ENCODE measurements at regions not wholly inside any gene's neighbourhood (a gene's known extent, or its start where the extent isn't known, plus 50 kb on each side); places are given as distances from the start of the nearest gene placed in this dataset.

DNA sequence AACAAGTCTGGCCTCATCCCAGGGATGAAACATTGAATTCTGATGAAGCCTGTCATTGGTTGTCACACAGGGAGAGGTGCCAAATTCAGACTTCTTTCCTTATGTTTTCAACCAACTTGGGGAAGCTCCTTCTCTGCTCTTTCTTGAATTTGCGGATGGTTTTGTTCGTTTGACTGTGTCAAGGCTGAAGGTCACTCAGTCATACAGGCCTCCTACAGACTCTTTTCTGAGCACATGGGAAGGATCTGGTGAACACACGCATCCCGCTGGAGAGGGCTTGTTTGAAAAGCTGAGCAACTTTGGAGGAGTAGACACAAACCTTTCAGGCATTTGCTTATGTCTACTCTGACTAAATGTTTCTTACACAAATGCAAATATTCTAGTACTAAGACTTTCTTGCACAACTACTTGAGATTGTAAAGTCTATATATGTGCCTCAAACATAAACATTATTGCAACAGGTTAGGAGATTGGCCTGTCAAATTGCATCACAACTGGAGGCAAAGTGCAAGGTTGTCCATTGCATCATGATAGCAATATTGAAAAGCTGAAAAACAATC lies 151.5 kb upstream of the NR3C1 start:
- Histone ChIP-seq H3K36me3 (replicated peaks in 1 of 2; ENCODE audit: control insufficient read depth in 1 of 2, insufficient read depth in 2 of 2, low read length in 2 of 2) (no peaks in the 10 kb centered on the region), H3K79me2 (ENCODE audit: insufficient read depth, low read length) (no peaks in the 10 kb centered on the region), H3K9ac (ENCODE audit: insufficient read depth, low read depth, low read length) (peak overlapping the region; percentile 14; the same call in 1 of the 2 replicates), H3K4me2 (ENCODE audit: low read depth, low read length) (peak overlapping the region; percentile 39), H2AFZ (ENCODE audit: low read length) (no peak overlapping the region), H3K4me3 (replicated peaks in 1 of 3; ENCODE audit: insufficient read depth in 1 of 3, low read depth in 2 of 3, low read length in 3 of 3) (peak overlapping the region in 1 of 3 experiments; percentile 0; a peak in 1 of 6 replicates), H3K27me3 (ENCODE audit: control insufficient read depth in 1 of 2, insufficient read depth in 2 of 2, low read length in 2 of 2) (no peaks in the 10 kb centered on the region), H3K9me3 (ENCODE audit: low read length) (no peaks in the 10 kb centered on the region), H3K4me1 (ENCODE audit: insufficient read depth, low read length) (peaks cover 72% of the 10 kb centered on the region), H4K20me1 (ENCODE audit: insufficient read depth, low read length) (no peaks in the 10 kb centered on the region), H3K27ac (ENCODE audit: extremely low read length, insufficient read depth, low read length) (peak overlapping the region; percentile 78)
- ChIA-PET POLR2A (interaction anchor here (1.0 to 2.2 kb wide), 8 partner anchors 8 to 51 kb away, joined by 3 to 13 read pairs (median 6); no protein-coding TSS in a partner anchor), CTCF (ENCODE audit: low intra/inter-chr PET ratio, low total read pairs) (interaction anchor here (1.0 kb wide), 1 partner anchor 40 kb away, joined by 3 read pairs; no protein-coding TSS in a partner anchor)
- DNase-seq (ENCODE audit: low spot score), result peak; percentile 93
- in situ Hi-C loops (cut with HindIII; ENCODE audit: extremely low pct_ligation_motif_present, low pct_unique_long_range_greater_than_20kb) (no loop called here), intact Hi-C loops (cut with micrococcal nuclease; ENCODE audit: unreplicated experiment) (loop anchor here (2.0 kb wide), 1 partner anchor 46 kb away; no protein-coding TSS in a partner anchor)
- peak; percentile 86 for FAIRE-seq
- ATAC-seq, result peak; percentile 94
- WGBS (ENCODE audit: low lambda C conversion rate), result 0% methylated on average over 4 of the region's 4 CpGs
- no TSS peak for BruUV-seq (replicated peaks)
- no peak for TF ChIP-seq ETS1 (CRISPR knock-in tag; IDR thresholded peaks at IDR 0.05)
- TF ChIP-seq ISL2 (CRISPR knock-in tag; IDR thresholded peaks at IDR 0.05), result peak; percentile 97
- TF ChIP-seq, protein P1, sequence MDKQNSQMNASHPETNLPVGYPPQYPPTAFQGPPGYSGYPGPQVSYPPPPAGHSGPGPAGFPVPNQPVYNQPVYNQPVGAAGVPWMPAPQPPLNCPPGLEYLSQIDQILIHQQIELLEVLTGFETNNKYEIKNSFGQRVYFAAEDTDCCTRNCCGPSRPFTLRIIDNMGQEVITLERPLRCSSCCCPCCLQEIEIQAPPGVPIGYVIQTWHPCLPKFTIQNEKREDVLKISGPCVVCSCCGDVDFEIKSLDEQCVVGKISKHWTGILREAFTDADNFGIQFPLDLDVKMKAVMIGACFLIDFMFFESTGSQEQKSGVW (CRISPR knock-in tag; IDR thresholded peaks at IDR 0.05; ENCODE audit: borderline replicate concordance), result no peak
- 0 out of 2 replicates have a peak, but pooled peaks have one; percentile 36 for TF ChIP-seq ZNF3 (CRISPR knock-in tag; IDR thresholded peaks at IDR 0.05)
- TF ChIP-seq, protein P2, sequence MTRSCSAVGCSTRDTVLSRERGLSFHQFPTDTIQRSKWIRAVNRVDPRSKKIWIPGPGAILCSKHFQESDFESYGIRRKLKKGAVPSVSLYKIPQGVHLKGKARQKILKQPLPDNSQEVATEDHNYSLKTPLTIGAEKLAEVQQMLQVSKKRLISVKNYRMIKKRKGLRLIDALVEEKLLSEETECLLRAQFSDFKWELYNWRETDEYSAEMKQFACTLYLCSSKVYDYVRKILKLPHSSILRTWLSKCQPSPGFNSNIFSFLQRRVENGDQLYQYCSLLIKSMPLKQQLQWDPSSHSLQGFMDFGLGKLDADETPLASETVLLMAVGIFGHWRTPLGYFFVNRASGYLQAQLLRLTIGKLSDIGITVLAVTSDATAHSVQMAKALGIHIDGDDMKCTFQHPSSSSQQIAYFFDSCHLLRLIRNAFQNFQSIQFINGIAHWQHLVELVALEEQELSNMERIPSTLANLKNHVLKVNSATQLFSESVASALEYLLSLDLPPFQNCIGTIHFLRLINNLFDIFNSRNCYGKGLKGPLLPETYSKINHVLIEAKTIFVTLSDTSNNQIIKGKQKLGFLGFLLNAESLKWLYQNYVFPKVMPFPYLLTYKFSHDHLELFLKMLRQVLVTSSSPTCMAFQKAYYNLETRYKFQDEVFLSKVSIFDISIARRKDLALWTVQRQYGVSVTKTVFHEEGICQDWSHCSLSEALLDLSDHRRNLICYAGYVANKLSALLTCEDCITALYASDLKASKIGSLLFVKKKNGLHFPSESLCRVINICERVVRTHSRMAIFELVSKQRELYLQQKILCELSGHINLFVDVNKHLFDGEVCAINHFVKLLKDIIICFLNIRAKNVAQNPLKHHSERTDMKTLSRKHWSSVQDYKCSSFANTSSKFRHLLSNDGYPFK (CRISPR knock-in tag; IDR thresholded peaks at IDR 0.05; ENCODE audit: borderline replicate concordance), result no peak
- TF ChIP-seq, protein P3, sequence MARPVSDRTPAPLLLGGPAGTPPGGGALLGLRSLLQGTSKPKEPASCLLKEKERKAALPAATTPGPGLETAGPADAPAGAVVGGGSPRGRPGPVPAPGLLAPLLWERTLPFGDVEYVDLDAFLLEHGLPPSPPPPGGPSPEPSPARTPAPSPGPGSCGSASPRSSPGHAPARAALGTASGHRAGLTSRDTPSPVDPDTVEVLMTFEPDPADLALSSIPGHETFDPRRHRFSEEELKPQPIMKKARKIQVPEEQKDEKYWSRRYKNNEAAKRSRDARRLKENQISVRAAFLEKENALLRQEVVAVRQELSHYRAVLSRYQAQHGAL (CRISPR knock-in tag; IDR thresholded peaks at IDR 0.05; ENCODE audit: not compliant biosample characterization), result no peak
- TF ChIP-seq PPARG (CRISPR knock-in tag; conservative IDR thresholded peaks at IDR 0.05), result peak; percentile 90
- no peak for TF ChIP-seq SP1 (IDR thresholded peaks at IDR 0.05)
- TF ChIP-seq SP1 (CRISPR knock-in tag; IDR thresholded peaks at IDR 0.05), result no peak
- TF ChIP-seq EEA1 (CRISPR knock-in tag; IDR thresholded peaks at IDR 0.05; ENCODE audit: borderline replicate concordance), result no peak
- TF ChIP-seq ZNF33A (CRISPR knock-in tag; IDR thresholded peaks at IDR 0.05; ENCODE audit: borderline replicate concordance), result peak; percentile 56; the same call in 1 of the 2 replicates
- no peak for TF ChIP-seq PRPF4 (IDR thresholded peaks at IDR 0.05; ENCODE audit: low read depth, low read length, poor library complexity, severe bottlenecking)
- TF ChIP-seq KMT2A (CRISPR knock-in tag; IDR thresholded peaks at IDR 0.05), result 0 out of 2 replicates have a peak, but pooled peaks have one; percentile 32
- TF ChIP-seq NFE2L2 (IDR thresholded peaks at IDR 0.05; ENCODE audit: low read length), result no peak
- TF ChIP-seq, protein P4, sequence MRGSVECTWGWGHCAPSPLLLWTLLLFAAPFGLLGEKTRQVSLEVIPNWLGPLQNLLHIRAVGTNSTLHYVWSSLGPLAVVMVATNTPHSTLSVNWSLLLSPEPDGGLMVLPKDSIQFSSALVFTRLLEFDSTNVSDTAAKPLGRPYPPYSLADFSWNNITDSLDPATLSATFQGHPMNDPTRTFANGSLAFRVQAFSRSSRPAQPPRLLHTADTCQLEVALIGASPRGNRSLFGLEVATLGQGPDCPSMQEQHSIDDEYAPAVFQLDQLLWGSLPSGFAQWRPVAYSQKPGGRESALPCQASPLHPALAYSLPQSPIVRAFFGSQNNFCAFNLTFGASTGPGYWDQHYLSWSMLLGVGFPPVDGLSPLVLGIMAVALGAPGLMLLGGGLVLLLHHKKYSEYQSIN (CRISPR knock-in tag; IDR thresholded peaks at IDR 0.05; ENCODE audit: borderline replicate concordance), result no peak
- 0 out of 2 replicates have a peak, but pooled peaks have one; percentile 20 for TF ChIP-seq RAD21 (CRISPR knock-in tag; IDR thresholded peaks at IDR 0.05)
- TF ChIP-seq ZBTB8A (CRISPR knock-in tag; IDR thresholded peaks at IDR 0.05; ENCODE audit: borderline replicate concordance, low read depth), result no peak

Data from HepG2 (cell line).